ENCODE measurements at regions not wholly inside any gene's neighbourhood (a gene's known extent, or its start where the extent isn't known, plus 50 kb on each side); places are given as distances from the start of the nearest gene placed in this dataset.

DNA sequence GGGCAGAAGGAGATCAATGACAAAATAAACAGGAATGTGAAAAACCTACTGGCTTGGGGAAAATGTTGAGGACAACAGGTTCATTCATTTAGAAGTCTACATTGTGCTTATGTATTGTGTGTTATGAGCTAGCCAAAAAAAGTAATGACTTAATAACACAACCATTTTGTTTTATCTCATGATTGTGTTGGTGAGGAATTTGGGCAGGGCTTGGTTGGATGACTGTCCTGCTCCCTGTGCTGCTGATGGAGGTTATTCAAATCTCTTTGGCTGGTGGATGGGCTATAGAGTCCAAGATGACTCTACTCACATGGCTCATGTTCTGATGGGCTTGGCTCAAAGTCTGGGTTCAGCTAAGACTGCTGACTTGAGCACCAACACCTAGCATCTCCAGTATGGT lies 116.3 kb downstream of the HS3ST1 start:
- no peak for DNase-seq
- Histone ChIP-seq H3K27ac (no peak overlapping the region), H3K27me3 (no peaks in the 10 kb centered on the region), H3K36me3 (no peaks in the 10 kb centered on the region), H3K9me3 (no peaks in the 10 kb centered on the region), H3K4me3 (no peak overlapping the region), H3K4me1 (no peaks in the 10 kb centered on the region)
- TF ChIP-seq, protein P1, sequence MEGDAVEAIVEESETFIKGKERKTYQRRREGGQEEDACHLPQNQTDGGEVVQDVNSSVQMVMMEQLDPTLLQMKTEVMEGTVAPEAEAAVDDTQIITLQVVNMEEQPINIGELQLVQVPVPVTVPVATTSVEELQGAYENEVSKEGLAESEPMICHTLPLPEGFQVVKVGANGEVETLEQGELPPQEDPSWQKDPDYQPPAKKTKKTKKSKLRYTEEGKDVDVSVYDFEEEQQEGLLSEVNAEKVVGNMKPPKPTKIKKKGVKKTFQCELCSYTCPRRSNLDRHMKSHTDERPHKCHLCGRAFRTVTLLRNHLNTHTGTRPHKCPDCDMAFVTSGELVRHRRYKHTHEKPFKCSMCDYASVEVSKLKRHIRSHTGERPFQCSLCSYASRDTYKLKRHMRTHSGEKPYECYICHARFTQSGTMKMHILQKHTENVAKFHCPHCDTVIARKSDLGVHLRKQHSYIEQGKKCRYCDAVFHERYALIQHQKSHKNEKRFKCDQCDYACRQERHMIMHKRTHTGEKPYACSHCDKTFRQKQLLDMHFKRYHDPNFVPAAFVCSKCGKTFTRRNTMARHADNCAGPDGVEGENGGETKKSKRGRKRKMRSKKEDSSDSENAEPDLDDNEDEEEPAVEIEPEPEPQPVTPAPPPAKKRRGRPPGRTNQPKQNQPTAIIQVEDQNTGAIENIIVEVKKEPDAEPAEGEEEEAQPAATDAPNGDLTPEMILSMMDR (IDR thresholded peaks at IDR 0.05): no peak
- TF ChIP-seq POLR2A (IDR thresholded peaks at IDR 0.05): no peak

DNA sequence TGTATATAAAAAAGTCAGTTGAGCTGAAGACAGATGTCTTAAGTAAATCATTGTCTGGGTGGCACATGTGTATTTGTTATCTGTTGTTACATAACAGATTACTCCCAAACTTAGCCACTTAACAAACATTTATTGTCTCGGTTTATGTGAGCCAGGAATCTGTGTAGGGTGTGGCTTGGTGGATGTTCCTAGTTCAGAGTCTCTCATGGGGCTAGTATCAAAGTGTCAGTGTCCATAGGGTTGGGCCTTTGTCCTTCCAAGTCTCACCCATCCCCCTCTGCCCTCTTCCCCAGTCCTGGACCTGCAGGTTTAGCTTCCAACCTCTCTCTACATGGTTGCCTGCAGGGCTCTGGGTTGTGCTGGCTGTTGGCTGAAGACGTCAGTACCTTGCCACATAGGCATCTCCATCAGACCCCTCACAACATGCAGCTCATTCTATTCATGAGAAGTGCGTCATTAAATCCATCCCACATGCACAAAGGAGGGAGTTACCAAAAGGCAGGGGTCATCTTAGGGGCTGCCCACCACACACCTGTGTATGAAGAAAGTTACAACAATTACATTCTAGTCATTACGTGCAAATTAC lies 127.5 kb downstream of the HS3ST1 start:
- TF ChIP-seq POLR2A (IDR thresholded peaks at IDR 0.05): no peak
- TF ChIP-seq, protein P1 (IDR thresholded peaks at IDR 0.05): no peak
- Histone ChIP-seq H3K36me3 (no peaks in the 10 kb centered on the region), H3K9me3 (no peaks in the 10 kb centered on the region), H3K4me1 (no peaks in the 10 kb centered on the region), H3K27me3 (no peaks in the 10 kb centered on the region), H3K4me3 (no peak overlapping the region), H3K27ac (no peak overlapping the region)
- DNase-seq: peak in 1 of 3 donors; percentile 45

DNA sequence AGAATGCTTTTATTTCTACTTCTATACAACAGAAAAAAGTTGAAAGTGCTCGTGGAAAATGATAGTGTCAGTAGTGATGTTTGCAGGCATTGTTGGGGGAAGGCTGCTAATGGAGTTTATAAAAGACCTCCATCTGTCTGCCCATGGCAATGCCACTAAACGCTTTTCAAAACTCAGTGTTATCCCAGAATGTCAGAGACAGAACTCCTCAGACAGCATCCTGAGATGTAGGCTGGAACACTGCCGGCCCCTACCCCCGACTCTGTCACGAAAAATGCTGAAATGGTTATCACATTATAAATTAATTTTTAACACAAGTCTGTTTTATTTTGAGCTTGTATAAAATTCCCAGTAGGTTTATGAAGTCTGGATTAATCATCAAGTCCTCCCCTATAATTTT lies 128.9 kb downstream of the HS3ST1 start:
- Histone ChIP-seq H3K27me3 (no peaks in the 10 kb centered on the region), H3K4me1 (no peaks in the 10 kb centered on the region), H3K36me3 (no peaks in the 10 kb centered on the region), H3K9me3 (no peaks in the 10 kb centered on the region), H3K4me3 (no peak overlapping the region), H3K27ac (no peak overlapping the region)
- no peak for DNase-seq
- TF ChIP-seq POLR2A (IDR thresholded peaks at IDR 0.05): no peak
- TF ChIP-seq, protein P1 (IDR thresholded peaks at IDR 0.05): no peak

DNA sequence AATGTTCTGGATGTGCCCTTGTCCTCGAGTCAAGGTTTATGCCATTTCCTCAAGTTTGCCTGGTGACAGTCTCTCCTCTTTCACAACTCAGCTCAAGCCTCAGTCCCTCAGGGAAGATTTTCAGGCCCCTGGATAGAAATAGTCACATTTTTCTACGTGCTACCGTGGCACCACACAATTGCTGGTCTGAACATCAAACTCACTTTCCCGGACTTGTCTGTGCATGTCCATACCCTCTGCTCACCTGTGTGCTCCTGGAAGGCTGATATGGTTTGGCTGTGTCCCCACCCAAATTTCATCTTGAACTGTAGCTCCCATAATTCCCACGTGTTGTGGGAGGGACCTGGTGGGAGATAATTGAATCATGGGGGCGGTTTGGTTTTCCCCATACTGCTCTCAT lies 129.7 kb downstream of the HS3ST1 start:
- H3K27ac ChIP-seq: no peak overlapping the region
- no peaks in the 10 kb centered on the region for H3K9me3 ChIP-seq
- no peak for DNase-seq
- no peaks in the 10 kb centered on the region for H3K4me1 ChIP-seq
- H3K36me3 ChIP-seq: no peaks in the 10 kb centered on the region
- H3K4me3 ChIP-seq: no peak overlapping the region
- H3K27me3 ChIP-seq: no peaks in the 10 kb centered on the region
- no peak for TF ChIP-seq POLR2A (IDR thresholded peaks at IDR 0.05)
- TF ChIP-seq, protein P1 (IDR thresholded peaks at IDR 0.05): no peak

DNA sequence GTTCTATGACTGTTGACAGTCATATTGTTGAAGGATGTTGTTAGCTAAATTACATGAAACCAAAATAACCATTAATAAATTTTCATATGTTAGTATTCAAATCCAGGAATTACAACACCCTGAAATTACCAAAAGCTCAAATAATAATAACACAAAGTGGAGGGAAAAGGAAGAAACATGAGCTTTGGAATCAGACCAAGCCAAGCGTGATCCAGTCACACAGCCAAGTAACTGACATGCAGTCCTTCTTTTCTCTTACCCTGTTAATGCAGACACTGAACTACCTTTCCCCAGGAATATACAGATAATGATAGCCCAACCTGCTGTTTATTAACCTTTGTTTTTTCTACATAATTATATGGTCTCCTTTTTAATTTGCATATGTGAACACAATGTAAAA lies 130.2 kb downstream of the HS3ST1 start:
- H3K4me3 ChIP-seq: no peak overlapping the region
- no peaks in the 10 kb centered on the region for H3K4me1 ChIP-seq
- TF ChIP-seq, protein P1 (IDR thresholded peaks at IDR 0.05): no peak
- TF ChIP-seq POLR2A (IDR thresholded peaks at IDR 0.05): no peak
- no peaks in the 10 kb centered on the region for H3K36me3 ChIP-seq
- H3K9me3 ChIP-seq: no peaks in the 10 kb centered on the region
- no peaks in the 10 kb centered on the region for H3K27me3 ChIP-seq
- DNase-seq: no peak
- no peak overlapping the region for H3K27ac ChIP-seq

DNA sequence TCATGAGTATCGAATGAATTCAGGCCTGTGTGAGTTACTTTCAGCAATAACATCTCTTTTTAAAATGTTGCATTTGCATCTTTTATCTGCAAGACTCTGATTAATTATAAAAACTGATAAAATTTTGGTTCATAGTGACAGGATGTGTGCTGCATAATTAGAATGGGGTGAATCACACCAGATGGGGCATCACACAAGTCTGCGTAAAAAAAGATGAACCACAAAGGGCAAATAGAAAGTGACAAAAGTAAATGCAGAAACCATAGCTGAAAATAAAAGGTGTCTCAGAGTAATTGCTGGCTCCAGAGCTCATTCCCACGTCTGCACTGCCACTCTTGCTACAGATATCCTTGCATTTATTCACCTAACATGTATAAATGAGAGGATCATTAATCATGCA lies 131.1 kb downstream of the HS3ST1 start:
- TF ChIP-seq, protein P1 (IDR thresholded peaks at IDR 0.05): no peak
- no peak overlapping the region for H3K4me3 ChIP-seq
- no peaks in the 10 kb centered on the region for H3K9me3 ChIP-seq
- no peaks in the 10 kb centered on the region for H3K4me1 ChIP-seq
- no peaks in the 10 kb centered on the region for H3K27me3 ChIP-seq
- H3K36me3 ChIP-seq: no peaks in the 10 kb centered on the region
- DNase-seq: no peak
- no peak overlapping the region for H3K27ac ChIP-seq
